SK-N-MC (cell line): ENCODE measurements at regions not wholly inside any gene's neighbourhood (a gene's known extent, or its start where the extent isn't known, plus 50 kb on each side); places are given as distances from the start of the nearest gene placed in this dataset.

Source experiments
- EZH2 ChIP-seq: fragments of 200-600 bp; sonication (generic); IDR thresholded peaks from one replicate; pipeline ENCODE4 v1.6.1; 2017; ENCODE audit warnings: antibody characterized with exemption
- POLR2AphosphoS5 ChIP-seq: IDR thresholded peaks from 2 replicates; pipeline ENCODE4 v1.6.1; 2012; ENCODE audit warnings: mild to moderate bottlenecking, low read depth, low read length, borderline replicate concordance

- TF ChIP-seq EZH2 (no peak), POLR2AphosphoS5 (no peak)
These were observed 1757.3 kb downstream of the PCDH7 start for GRCh38 chr4:32477518-32477917.
